Heart right ventricle (tissue), 16 donors: ENCODE measurements at regions not wholly inside any gene's neighbourhood (a gene's known extent, or its start where the extent isn't known, plus 50 kb on each side); places are given as distances from the start of the nearest gene placed in this dataset.

Source experiments
- ATAC-seq, 8 donors: fragments of 200-7000 bp; cut with Tn5 transposase; one replicate each; pipeline ENCODE4 v1.9.1; 2020; ENCODE audit warnings: mild to moderate bottlenecking in 8 of 8, moderate library complexity in 8 of 8, moderate number of reproducible peaks in 1 of 8
- DNase-seq, 2 donors: peaks; one replicate each; pipeline ENCODE4 v3.0.0-alpha.2; 2020
- H3K27ac ChIP-seq, 10 donors: fragments of 200-600 bp; sonication (generic) in 2 of 10; one replicate each; pipeline versions ENCODE4 v1.5.0 to v1.8.0; 2020 to 2022; ENCODE audit warnings: mild to moderate bottlenecking in 3 of 10
- H3K27me3 ChIP-seq, 7 donors: fragments of 200-600 bp; one replicate each; pipeline ENCODE4 v1.8.0; 2021 to 2022; ENCODE audit warnings: mild to moderate bottlenecking in 2 of 7
- H3K36me3 ChIP-seq, 9 donors: fragments of 200-600 bp; sonication (generic) in 1 of 9; one replicate each; pipeline versions ENCODE4 v1.5.0 to v1.8.0; 2020 to 2022; ENCODE audit warnings: mild to moderate bottlenecking in 2 of 9
- H3K4me1 ChIP-seq, 9 donors: fragments of 200-600 bp; sonication (generic) in 1 of 9; one replicate each; pipeline versions ENCODE4 v1.5.0 to v1.8.0; 2020 to 2022; ENCODE audit warnings: mild to moderate bottlenecking in 4 of 9
- H3K4me3 ChIP-seq, 10 donors: fragments of 200-600 bp; sonication (generic) in 2 of 10; one replicate each; pipeline versions ENCODE4 v1.5.0 to v1.8.0; 2020 to 2022; ENCODE audit warnings: mild to moderate bottlenecking in 7 of 10, moderate library complexity in 2 of 10
- H3K9me3 ChIP-seq, 11 donors: fragments of 200-600 bp in 10 of 11; sonication (generic) in 2 of 11; one replicate each; pipeline versions ENCODE4 v1.5.0 to v1.8.0; 2013 to 2022; ENCODE audit warnings: mild to moderate bottlenecking in 2 of 11, control low read depth in 1 of 11, moderate library complexity in 1 of 11
- CTCF ChIP-seq, 9 donors: fragments of 200-600 bp; sonication (generic) in 2 of 9; IDR thresholded peaks; one replicate each; pipeline versions ENCODE4 v1.5.0 to v1.8.0; 2021 to 2022; ENCODE audit warnings: antibody characterized with exemption in 9 of 9, mild to moderate bottlenecking in 5 of 9, moderate library complexity in 1 of 9
- WGBS, 2 donors: extraction: QIAGEN DNeasy Blood & Tissue Kit; methylation state at CpG; one replicate each; pipeline ENCODE4 v1.1.7; 2013; ENCODE audit warnings: inconsistent platforms in 1 of 2; 5-methylcytosine and 5-hydroxymethylcytosine counted together
- intact Hi-C, 10 donors: fragments of 100-400 bp; cut with DNase I; formaldehyde crosslinking; loops; one replicate each; pipeline versions ENCODE4 v1.11.1 to v1.14.2; 2022
- donor health status: Arrhythmogenic right ventricular cardiomyopathy.
- donor health status: ischemic (EF 13 %, LVEDD 7.1; RV severe dilation, severe dysfunction).
- donor health status: healthy with polysubstance abuse.
- donor health status: DM: no; HTN: yes; CAD: no.
- donor health status: DM: no; HTN: no; CAD: no.
- donor health status: ischemic (EF 25% LVEDD 6.9; RV normal size, moderate dysfunction).
- donor health status: ischemic (EF 25% LVEDD 5.7; RV mildly dilated, moderate dysfunction).
- donor health status: healthy.
- donor health status: DM: yes; HTN: yes; CAD: no.
- donor health status: Ischemic cardiomyopathy.
- donor health status: ischemic (EF 35%, LVEDD 5.7; RV mildly dilated, moderate dysfunction).
- donor health status: nonischemic (EF 11% LVEDD 7.7; RV severe dilation, severe dysfunction).
- donor health status: DM: yes; HTN: yes; CAD: no.
- donor health status: PGD.
- donor health status: ischemic (EF 29% LVEDD 5.4; RV normal size, mild dysfunction).
- donor health status: nonischemic (EF 23%, LVEDD 6.1; RV moderate dilation, normal function).

DNA sequence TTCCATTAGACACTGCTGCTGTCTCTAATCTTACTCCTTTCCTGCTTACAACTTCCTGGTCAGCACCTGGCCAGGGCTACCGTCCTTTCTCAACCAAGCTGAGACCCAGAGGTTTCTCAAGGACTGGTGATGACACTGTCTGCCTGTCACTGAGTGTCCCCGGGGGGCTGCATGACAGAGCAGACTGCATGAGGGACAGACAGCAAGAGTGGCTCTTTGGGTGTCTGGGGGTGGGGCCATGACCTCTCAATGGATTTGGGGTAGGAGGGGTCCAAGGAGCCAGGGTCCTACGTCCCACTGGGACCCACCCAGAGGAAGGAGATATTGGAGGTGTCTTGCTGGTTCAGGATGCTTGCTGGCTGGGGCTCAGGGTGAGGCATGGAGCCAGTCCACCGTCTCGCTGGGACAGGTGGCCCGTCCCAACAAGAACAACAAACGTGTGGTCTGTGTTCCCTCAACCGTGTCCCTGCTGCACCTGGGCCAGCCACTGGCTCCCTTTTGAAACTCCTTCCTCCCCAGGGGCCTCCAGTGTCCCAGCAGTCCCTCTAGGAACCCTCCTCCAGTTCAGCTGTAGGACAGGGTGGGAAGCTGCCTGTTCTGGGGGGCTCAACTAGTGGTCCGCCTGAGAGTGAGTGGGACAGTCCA lies 344.6 kb upstream of the AJAP1 start:
- H3K27me3 ChIP-seq: no peaks in the 10 kb centered on the region
- ATAC-seq (no peak), DNase-seq (no peak)
- 68 to 71% methylated on average over 9 of the region's 9 CpGs for WGBS, 2 donors
- peaks cover 0 to 6% (median 0%) of the 10 kb centered on the region in 9 donors for H3K4me1 ChIP-seq
- no peak for TF ChIP-seq CTCF (IDR thresholded peaks at IDR 0.05)
- intact Hi-C loops: no loop called here
- H3K9me3 ChIP-seq: peaks cover 0 to 18% (median 6%) of the 10 kb centered on the region in 11 donors
- H3K4me3 ChIP-seq: no peak overlapping the region
- no peaks in the 10 kb centered on the region for H3K36me3 ChIP-seq
- no peak overlapping the region for H3K27ac ChIP-seq

DNA sequence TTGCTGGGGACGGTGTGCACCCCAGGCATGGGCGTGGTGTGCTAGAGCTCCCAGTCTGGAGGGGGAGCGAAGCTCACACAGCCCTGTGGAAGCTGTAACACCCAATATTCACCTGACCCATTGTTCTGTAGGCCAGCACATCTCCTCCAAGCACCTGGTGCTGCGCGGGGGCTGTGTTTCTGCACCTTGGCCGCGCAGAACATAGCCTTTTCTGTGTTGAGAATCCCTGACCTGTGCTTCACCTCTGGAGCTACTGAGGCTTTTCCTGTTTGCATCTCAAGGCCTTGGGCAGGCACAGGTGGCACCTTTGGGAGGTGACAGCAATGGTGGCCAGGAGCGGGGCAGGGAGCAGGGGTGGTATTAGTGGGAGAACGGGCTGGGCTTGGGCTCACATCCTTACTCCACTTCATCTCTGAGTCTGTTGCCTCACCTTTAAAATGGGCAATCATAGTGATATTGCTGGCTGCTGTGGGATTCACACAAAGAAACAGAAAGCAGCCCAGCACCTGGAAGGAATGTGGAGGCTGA lies 343.9 kb upstream of the AJAP1 start:
- intact Hi-C loops: no loop called here
- H3K27me3 ChIP-seq: no peaks in the 10 kb centered on the region
- peaks cover 0 to 6% (median 0%) of the 10 kb centered on the region in 9 donors for H3K4me1 ChIP-seq
- H3K36me3 ChIP-seq: no peaks in the 10 kb centered on the region
- WGBS, 2 donors: 85 to 88% methylated on average over 9 of the region's 9 CpGs
- H3K9me3 ChIP-seq: peaks cover 0 to 22% (median 6%) of the 10 kb centered on the region in 11 donors
- no peak overlapping the region for H3K4me3 ChIP-seq
- H3K27ac ChIP-seq: no peak overlapping the region
- no peak for TF ChIP-seq CTCF (IDR thresholded peaks at IDR 0.05)
- ATAC-seq (no peak), DNase-seq (no peak)

DNA sequence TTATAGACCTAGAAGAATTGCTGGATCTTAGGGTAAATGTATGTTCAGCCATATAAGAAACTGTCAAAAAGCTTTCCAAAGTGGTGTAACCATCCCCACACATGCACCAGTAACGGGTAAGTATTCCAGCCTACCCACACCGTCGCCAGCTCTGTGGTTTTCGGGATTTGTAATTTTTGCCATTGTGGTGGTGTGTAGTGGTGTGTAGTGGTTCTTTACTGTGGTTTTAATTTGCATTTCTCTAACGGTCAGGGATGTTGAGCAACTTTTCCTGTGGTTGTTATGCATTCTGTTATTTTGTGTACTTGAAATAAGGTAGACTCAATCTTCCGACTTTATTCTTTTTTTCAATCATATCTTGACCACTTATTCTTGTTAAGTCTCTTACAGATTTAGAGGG lies 342.4 kb upstream of the AJAP1 start:
- H3K27me3 ChIP-seq: peaks cover 0 to 5% (median 0%) of the 10 kb centered on the region in 7 donors
- no peak for DNase-seq
- intact Hi-C loops: no loop called here
- H3K27ac ChIP-seq: no peak overlapping the region
- ATAC-seq: no peak
- H3K9me3 ChIP-seq: peaks cover 0 to 22% (median 6%) of the 10 kb centered on the region in 11 donors
- WGBS, 2 donors: 81 to 85% methylated on average over 6 of the region's 6 CpGs
- TF ChIP-seq CTCF (IDR thresholded peaks at IDR 0.05): no peak
- H3K4me3 ChIP-seq: no peak overlapping the region
- H3K36me3 ChIP-seq: no peaks in the 10 kb centered on the region
- peaks cover 0 to 3% (median 0%) of the 10 kb centered on the region in 9 donors for H3K4me1 ChIP-seq

- intact Hi-C loops: no loop called here
- no peak for ATAC-seq
- H3K27me3 ChIP-seq: peaks cover 0 to 10% (median 3%) of the 10 kb centered on the region in 7 donors
- H3K9me3 ChIP-seq: peaks cover 0 to 22% (median 6%) of the 10 kb centered on the region in 11 donors
- 54 to 56% methylated on average over 4 of the region's 4 CpGs for WGBS, 2 donors
- TF ChIP-seq CTCF (IDR thresholded peaks at IDR 0.05): no peak
- no peak for DNase-seq
- no peaks in the 10 kb centered on the region for H3K4me1 ChIP-seq
- H3K36me3 ChIP-seq: no peaks in the 10 kb centered on the region
- H3K27ac ChIP-seq: no peak overlapping the region
- no peak overlapping the region for H3K4me3 ChIP-seq
Observed at GRCh38 chr1:4315202-4315601, 339.2 kb upstream of the AJAP1 start.
